ENCODE measurements at regions not wholly inside any gene's neighbourhood (a gene's known extent, or its start where the extent isn't known, plus 50 kb on each side); places are given as distances from the start of the nearest gene placed in this dataset.

DNA sequence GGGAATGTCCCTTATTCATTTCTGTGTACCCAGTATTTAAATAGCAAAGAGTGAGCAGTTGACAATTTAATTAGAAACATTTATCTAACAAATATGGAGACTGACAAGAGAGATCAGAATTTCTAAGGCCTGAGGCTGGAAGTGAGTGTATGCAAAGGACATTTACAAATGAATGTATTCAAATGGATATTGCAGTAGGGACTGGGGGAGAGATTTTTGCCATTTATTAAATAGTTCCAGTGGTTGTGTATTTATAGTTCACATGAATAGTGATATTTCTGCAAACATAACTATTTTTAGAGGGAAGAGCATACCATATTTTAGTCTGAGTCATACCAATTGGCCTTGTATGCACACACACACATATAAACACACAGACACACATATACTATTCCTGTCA is 592.4 kb downstream of the GLUD2 start:
- Mint-ChIP-seq H3K4me1 (ENCODE audit: low read depth) (no peaks in the 10 kb centered on the region), H3K9me3 (ENCODE audit: low read depth) (peaks cover 17% of the 10 kb centered on the region), H3K4me3 (ENCODE audit: low read depth) (no peak overlapping the region), H3K27me3 (no peaks in the 10 kb centered on the region), H3K36me3 (ENCODE audit: insufficient read depth) (no peaks in the 10 kb centered on the region), H3K27ac (no peak overlapping the region)
- TF ChIP-seq, protein P1, sequence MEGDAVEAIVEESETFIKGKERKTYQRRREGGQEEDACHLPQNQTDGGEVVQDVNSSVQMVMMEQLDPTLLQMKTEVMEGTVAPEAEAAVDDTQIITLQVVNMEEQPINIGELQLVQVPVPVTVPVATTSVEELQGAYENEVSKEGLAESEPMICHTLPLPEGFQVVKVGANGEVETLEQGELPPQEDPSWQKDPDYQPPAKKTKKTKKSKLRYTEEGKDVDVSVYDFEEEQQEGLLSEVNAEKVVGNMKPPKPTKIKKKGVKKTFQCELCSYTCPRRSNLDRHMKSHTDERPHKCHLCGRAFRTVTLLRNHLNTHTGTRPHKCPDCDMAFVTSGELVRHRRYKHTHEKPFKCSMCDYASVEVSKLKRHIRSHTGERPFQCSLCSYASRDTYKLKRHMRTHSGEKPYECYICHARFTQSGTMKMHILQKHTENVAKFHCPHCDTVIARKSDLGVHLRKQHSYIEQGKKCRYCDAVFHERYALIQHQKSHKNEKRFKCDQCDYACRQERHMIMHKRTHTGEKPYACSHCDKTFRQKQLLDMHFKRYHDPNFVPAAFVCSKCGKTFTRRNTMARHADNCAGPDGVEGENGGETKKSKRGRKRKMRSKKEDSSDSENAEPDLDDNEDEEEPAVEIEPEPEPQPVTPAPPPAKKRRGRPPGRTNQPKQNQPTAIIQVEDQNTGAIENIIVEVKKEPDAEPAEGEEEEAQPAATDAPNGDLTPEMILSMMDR (IDR thresholded peaks at IDR 0.05; ENCODE audit: unreplicated experiment): no peak
- DNase-seq (ENCODE audit: low spot score, unreplicated experiment): no peak

DNA sequence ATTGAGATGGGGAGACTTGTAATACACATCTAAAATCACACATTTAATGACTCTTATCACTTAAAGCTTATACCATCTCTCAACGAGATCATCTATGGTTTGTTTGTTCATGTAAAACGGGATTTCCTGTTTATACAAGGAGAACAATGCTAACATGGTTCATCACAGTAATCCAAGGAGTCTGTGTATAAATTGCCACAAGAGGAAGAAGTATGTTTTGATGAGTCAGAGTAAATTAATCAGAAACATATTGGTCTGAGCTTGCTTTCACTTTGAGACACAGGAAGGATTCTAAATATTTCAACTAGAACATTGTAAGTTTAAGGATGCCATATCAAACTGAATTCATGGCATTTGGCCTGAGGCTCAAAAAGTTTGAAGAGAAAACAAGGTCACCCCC is 594.1 kb downstream of the GLUD2 start:
- TF ChIP-seq, protein P1 (IDR thresholded peaks at IDR 0.05; ENCODE audit: unreplicated experiment): no peak
- H3K36me3 Mint-ChIP-seq (ENCODE audit: insufficient read depth): no peaks in the 10 kb centered on the region
- H3K4me3 Mint-ChIP-seq (ENCODE audit: low read depth): no peak overlapping the region
- H3K27ac Mint-ChIP-seq: no peak overlapping the region
- H3K27me3 Mint-ChIP-seq: no peaks in the 10 kb centered on the region
- H3K4me1 Mint-ChIP-seq (ENCODE audit: low read depth): no peaks in the 10 kb centered on the region
- DNase-seq (ENCODE audit: low spot score, unreplicated experiment): no peak
- H3K9me3 Mint-ChIP-seq (ENCODE audit: low read depth): peaks cover 17% of the 10 kb centered on the region

DNA sequence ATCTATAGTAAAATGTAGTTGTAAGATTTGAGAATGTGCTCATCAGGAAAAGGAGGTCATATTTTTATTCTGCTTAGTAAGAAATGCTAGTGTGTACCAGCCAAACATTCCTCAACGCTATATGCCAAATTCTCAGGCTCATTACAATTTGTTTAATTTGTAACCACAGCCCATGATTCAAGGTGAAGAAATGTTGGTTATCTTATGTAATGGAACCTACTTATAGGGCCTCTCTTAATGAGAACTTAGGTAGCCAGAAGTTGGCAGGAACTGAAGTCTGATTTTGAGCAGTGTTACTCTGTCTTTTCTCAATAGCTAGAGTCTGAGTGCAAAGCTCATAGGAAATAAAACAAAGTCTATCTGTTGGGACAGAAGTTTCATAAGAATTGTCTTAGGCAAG is 595.0 kb downstream of the GLUD2 start:
- Mint-ChIP-seq H3K27ac (no peak overlapping the region), H3K27me3 (no peaks in the 10 kb centered on the region), H3K4me3 (ENCODE audit: low read depth) (no peak overlapping the region), H3K36me3 (ENCODE audit: insufficient read depth) (no peaks in the 10 kb centered on the region), H3K4me1 (ENCODE audit: low read depth) (no peaks in the 10 kb centered on the region), H3K9me3 (ENCODE audit: low read depth) (peaks cover 23% of the 10 kb centered on the region)
- no peak for DNase-seq (ENCODE audit: low spot score, unreplicated experiment)
- TF ChIP-seq, protein P1 (IDR thresholded peaks at IDR 0.05; ENCODE audit: unreplicated experiment): no peak

DNA sequence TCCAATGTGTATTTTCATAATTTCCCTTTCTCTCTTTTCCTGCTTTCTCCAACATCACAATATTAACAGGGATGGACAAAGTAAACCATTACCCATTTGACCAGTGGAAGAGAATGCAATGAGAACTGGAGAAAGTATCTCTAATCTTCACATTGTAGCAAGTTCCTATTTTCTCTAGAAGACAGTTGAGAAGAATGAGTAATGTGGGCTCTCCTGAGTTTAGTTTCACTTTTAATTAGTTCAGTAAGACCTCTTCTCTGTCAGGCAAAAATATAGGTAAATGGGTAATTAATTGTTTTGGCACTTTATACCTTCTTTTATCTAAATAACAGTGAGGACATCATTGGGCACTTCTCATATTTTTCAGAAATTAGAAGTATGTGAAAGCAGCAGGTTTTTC is 602.0 kb downstream of the GLUD2 start:
- Mint-ChIP-seq H3K4me3 (ENCODE audit: low read depth) (no peak overlapping the region), H3K9me3 (ENCODE audit: low read depth) (peaks cover 37% of the 10 kb centered on the region), H3K27ac (no peak overlapping the region), H3K36me3 (ENCODE audit: insufficient read depth) (no peaks in the 10 kb centered on the region), H3K27me3 (no peaks in the 10 kb centered on the region), H3K4me1 (ENCODE audit: low read depth) (no peaks in the 10 kb centered on the region)
- TF ChIP-seq, protein P1 (IDR thresholded peaks at IDR 0.05; ENCODE audit: unreplicated experiment): no peak
- no peak for DNase-seq (ENCODE audit: low spot score, unreplicated experiment)

DNA sequence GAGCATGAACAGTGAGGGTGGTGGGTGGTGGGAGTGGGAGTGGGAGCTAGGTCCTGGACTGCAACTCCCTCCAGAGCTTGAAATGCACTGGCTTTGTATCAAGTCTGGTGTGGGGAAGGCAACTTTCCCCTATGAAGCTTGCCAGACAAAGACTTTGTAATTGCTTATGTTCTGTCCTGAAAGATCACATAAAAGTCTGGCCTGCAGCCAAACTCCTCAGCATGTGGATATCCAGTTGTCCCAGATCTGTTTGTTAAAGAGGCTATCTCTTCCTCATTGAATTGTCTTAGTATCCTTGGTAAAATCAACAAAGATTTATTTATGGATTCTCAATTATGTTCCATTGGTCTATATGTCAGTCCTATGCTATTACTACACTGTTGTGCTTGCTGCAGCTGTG is 607.9 kb downstream of the GLUD2 start:
- H3K27ac Mint-ChIP-seq: no peak overlapping the region
- no peaks in the 10 kb centered on the region for H3K36me3 Mint-ChIP-seq (ENCODE audit: insufficient read depth)
- no peaks in the 10 kb centered on the region for H3K27me3 Mint-ChIP-seq
- no peaks in the 10 kb centered on the region for H3K4me1 Mint-ChIP-seq (ENCODE audit: low read depth)
- H3K9me3 Mint-ChIP-seq (ENCODE audit: low read depth): peaks cover 33% of the 10 kb centered on the region
- no peak overlapping the region for H3K4me3 Mint-ChIP-seq (ENCODE audit: low read depth)
- TF ChIP-seq, protein P1 (IDR thresholded peaks at IDR 0.05; ENCODE audit: unreplicated experiment): no peak
- no peak for DNase-seq (ENCODE audit: low spot score, unreplicated experiment)

All from progenitor cell of endocrine pancreas (in vitro differentiated cells).